ENCODE measurements at regions not wholly inside any gene's neighbourhood (a gene's known extent, or its start where the extent isn't known, plus 50 kb on each side); places are given as distances from the start of the nearest gene placed in this dataset.

DNA sequence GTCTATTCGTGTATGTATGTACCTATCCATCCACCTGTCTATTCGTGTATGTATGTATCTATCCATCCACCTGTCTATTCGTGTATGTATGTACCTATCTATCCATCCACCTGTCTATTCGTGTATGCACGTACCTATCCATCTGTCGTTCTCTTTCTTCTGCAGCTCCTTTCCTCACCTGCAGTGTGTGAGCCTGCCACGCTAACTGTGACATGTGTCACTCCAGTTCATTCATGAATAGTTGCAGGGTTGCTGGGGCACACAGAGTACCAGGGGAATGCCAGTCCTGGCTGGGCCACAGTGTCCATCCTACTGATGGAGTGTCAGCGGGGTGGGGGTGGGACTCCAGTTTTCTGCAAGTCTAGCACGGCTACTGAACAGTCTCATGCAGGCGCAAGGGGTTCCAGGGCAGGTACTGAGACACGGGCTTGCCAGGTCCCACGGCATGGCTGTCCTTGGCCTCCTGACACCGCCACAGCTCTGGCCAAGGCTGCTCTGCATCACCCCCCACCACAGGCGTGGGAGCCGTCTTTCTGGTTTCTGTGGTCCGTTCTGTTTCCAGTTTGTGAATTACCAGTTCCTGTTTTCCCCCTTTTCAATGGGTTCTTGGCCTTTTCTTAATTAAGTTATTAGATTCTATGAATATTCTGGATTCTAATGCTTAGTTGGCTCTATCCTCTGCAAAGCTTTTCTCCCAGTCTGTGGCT, 88.8 kb upstream of the CLDN5 start:
- Histone ChIP-seq H3K27ac (ENCODE audit: low read depth, low read length) (no peak overlapping the region), H3K36me3 (ENCODE audit: control insufficient read depth in 1 of 2, insufficient read depth in 2 of 2, low read length in 2 of 2) (no peaks in the 10 kb centered on the region), H3K9ac (ENCODE audit: low read length) (no peak overlapping the region), H3K9me3 (ENCODE audit: control insufficient read depth in 1 of 2, insufficient read depth in 1 of 2, low read depth in 1 of 2, low read length in 2 of 2) (no peaks in the 10 kb centered on the region), H3K9me2 (ENCODE audit: insufficient read depth) (no peaks in the 10 kb centered on the region), H2AFZ (ENCODE audit: low read depth, low read length, poor library complexity, severe bottlenecking) (no peak overlapping the region), H3K27me3 (ENCODE audit: insufficient read depth, low read length) (no peaks in the 10 kb centered on the region; the same call in 1 of the 2 replicates), H3K79me2 (ENCODE audit: insufficient read depth, low read length) (no peaks in the 10 kb centered on the region), H4K20me1 (ENCODE audit: insufficient read depth) (no peaks in the 10 kb centered on the region), H3K4me2 (ENCODE audit: low read length) (no peak overlapping the region), H3K4me3 (replicated peaks in 1 of 2; ENCODE audit: low read depth in 1 of 2, low read length in 2 of 2) (no peak overlapping the region), H3K4me1 (ENCODE audit: control insufficient read depth in 1 of 2, insufficient read depth in 2 of 2, low read length in 2 of 2) (no peaks in the 10 kb centered on the region)
- TF ChIP-seq ZFX (IDR thresholded peaks at IDR 0.05): no peak
- no peak for TF ChIP-seq POLR2A (IDR thresholded peaks at IDR 0.05; ENCODE audit: borderline replicate concordance, extremely low read depth, insufficient read depth, insufficient read length)
- TF ChIP-seq, protein P1, sequence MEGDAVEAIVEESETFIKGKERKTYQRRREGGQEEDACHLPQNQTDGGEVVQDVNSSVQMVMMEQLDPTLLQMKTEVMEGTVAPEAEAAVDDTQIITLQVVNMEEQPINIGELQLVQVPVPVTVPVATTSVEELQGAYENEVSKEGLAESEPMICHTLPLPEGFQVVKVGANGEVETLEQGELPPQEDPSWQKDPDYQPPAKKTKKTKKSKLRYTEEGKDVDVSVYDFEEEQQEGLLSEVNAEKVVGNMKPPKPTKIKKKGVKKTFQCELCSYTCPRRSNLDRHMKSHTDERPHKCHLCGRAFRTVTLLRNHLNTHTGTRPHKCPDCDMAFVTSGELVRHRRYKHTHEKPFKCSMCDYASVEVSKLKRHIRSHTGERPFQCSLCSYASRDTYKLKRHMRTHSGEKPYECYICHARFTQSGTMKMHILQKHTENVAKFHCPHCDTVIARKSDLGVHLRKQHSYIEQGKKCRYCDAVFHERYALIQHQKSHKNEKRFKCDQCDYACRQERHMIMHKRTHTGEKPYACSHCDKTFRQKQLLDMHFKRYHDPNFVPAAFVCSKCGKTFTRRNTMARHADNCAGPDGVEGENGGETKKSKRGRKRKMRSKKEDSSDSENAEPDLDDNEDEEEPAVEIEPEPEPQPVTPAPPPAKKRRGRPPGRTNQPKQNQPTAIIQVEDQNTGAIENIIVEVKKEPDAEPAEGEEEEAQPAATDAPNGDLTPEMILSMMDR (IDR thresholded peaks at IDR 0.05 in 2 of 3, conservative IDR thresholded peaks at IDR 0.05 in 1 of 3; ENCODE audit: borderline replicate concordance in 1 of 3, insufficient read depth in 1 of 3, low read depth in 2 of 3, low read length in 2 of 3): no peak
- no peak for TF ChIP-seq SRF (IDR thresholded peaks at IDR 0.05; ENCODE audit: low read depth)
- TF ChIP-seq, protein P2, sequence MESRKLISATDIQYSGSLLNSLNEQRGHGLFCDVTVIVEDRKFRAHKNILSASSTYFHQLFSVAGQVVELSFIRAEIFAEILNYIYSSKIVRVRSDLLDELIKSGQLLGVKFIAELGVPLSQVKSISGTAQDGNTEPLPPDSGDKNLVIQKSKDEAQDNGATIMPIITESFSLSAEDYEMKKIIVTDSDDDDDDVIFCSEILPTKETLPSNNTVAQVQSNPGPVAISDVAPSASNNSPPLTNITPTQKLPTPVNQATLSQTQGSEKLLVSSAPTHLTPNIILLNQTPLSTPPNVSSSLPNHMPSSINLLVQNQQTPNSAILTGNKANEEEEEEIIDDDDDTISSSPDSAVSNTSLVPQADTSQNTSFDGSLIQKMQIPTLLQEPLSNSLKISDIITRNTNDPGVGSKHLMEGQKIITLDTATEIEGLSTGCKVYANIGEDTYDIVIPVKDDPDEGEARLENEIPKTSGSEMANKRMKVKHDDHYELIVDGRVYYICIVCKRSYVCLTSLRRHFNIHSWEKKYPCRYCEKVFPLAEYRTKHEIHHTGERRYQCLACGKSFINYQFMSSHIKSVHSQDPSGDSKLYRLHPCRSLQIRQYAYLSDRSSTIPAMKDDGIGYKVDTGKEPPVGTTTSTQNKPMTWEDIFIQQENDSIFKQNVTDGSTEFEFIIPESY (IDR thresholded peaks at IDR 0.05; ENCODE audit: extremely low read depth, insufficient replicate concordance, low read length): no peak
- TF ChIP-seq TCF7L2 (IDR thresholded peaks at IDR 0.05; ENCODE audit: borderline replicate concordance, extremely low read depth, insufficient read depth, insufficient read length): no peak
- TF ChIP-seq, protein P3, sequence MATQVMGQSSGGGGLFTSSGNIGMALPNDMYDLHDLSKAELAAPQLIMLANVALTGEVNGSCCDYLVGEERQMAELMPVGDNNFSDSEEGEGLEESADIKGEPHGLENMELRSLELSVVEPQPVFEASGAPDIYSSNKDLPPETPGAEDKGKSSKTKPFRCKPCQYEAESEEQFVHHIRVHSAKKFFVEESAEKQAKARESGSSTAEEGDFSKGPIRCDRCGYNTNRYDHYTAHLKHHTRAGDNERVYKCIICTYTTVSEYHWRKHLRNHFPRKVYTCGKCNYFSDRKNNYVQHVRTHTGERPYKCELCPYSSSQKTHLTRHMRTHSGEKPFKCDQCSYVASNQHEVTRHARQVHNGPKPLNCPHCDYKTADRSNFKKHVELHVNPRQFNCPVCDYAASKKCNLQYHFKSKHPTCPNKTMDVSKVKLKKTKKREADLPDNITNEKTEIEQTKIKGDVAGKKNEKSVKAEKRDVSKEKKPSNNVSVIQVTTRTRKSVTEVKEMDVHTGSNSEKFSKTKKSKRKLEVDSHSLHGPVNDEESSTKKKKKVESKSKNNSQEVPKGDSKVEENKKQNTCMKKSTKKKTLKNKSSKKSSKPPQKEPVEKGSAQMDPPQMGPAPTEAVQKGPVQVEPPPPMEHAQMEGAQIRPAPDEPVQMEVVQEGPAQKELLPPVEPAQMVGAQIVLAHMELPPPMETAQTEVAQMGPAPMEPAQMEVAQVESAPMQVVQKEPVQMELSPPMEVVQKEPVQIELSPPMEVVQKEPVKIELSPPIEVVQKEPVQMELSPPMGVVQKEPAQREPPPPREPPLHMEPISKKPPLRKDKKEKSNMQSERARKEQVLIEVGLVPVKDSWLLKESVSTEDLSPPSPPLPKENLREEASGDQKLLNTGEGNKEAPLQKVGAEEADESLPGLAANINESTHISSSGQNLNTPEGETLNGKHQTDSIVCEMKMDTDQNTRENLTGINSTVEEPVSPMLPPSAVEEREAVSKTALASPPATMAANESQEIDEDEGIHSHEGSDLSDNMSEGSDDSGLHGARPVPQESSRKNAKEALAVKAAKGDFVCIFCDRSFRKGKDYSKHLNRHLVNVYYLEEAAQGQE (IDR thresholded peaks at IDR 0.05; ENCODE audit: low read depth): no peak
- no peak for TF ChIP-seq CEBPB (IDR thresholded peaks at IDR 0.05; ENCODE audit: low read depth)
- TF ChIP-seq SP1 (IDR thresholded peaks at IDR 0.05; ENCODE audit: low read depth): no peak
- TF ChIP-seq ZNF274 (IDR thresholded peaks at IDR 0.05; ENCODE audit: low read depth, low read length): no peak
- TF ChIP-seq, protein P4, sequence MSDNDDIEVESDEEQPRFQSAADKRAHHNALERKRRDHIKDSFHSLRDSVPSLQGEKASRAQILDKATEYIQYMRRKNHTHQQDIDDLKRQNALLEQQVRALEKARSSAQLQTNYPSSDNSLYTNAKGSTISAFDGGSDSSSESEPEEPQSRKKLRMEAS (IDR thresholded peaks at IDR 0.05): no peak
- TF ChIP-seq RAD21 (IDR thresholded peaks at IDR 0.05; ENCODE audit: low read depth): no peak
- no peak for TF ChIP-seq EGR1 (IDR thresholded peaks at IDR 0.05; ENCODE audit: low read depth)
- no peak for TF ChIP-seq FOSL1 (IDR thresholded peaks at IDR 0.05; ENCODE audit: low read depth)
- TF ChIP-seq SIN3A (IDR thresholded peaks at IDR 0.05; ENCODE audit: low read depth): no peak
- TF ChIP-seq, protein P5, sequence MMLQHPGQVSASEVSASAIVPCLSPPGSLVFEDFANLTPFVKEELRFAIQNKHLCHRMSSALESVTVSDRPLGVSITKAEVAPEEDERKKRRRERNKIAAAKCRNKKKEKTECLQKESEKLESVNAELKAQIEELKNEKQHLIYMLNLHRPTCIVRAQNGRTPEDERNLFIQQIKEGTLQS (IDR thresholded peaks at IDR 0.05): no peak
- ChIA-PET RAD21 (ENCODE audit: low non-redundant PET in 1 of 2, low total read pairs in 2 of 2, uncharacterized antibody in 2 of 2, unreplicated experiment in 2 of 2) (no interaction called here), CTCF (no interaction called here), POLR2A (no interaction called here)
- ATAC-seq (no peak), DNase-seq (ENCODE audit: low read depth, low spot score) (no peak)
- no TSS peak for BruUV-seq (replicated peaks)
- intact Hi-C loops (cut with micrococcal nuclease): no loop called here
